Adipocyte (in vitro differentiated cells): ENCODE measurements at regions not wholly inside any gene's neighbourhood (a gene's known extent, or its start where the extent isn't known, plus 50 kb on each side); places are given as distances from the start of the nearest gene placed in this dataset.

Experiments used
- DNase-seq: peaks from one replicate; pipeline ENCODE4 v3.0.0-alpha.2; 2015; ENCODE audit warnings: low read depth
- H3K27me3 ChIP-seq: replicated peaks from 2 replicates; pipeline ENCODE4 v1.7.0; 2013; ENCODE audit warnings: mild to moderate bottlenecking, low read length, moderate library complexity; ENCODE audit not compliant: control insufficient read depth, insufficient read depth
- H3K36me3 ChIP-seq: 2 replicates; pipeline ENCODE4 v1.7.0; 2013; ENCODE audit warnings: low read length, mild to moderate bottlenecking, moderate library complexity; ENCODE audit not compliant: control insufficient read depth, insufficient read depth, severe bottlenecking
- H3K4me1 ChIP-seq: 2 replicates; pipeline ENCODE4 v1.7.0; 2013; ENCODE audit warnings: mild to moderate bottlenecking, low read length, moderate library complexity; ENCODE audit not compliant: control insufficient read depth, insufficient read depth
- H3K4me3 ChIP-seq: 2 replicates; pipeline ENCODE4 v1.7.0; 2013; ENCODE audit warnings: mild to moderate bottlenecking, low read length, moderate library complexity
- H3K9ac ChIP-seq: 2 replicates; pipeline ENCODE4 v1.7.0; 2013; ENCODE audit warnings: mild to moderate bottlenecking, low read length, moderate library complexity
- H3K9me3 ChIP-seq: 2 replicates; pipeline ENCODE4 v1.7.0; 2013; ENCODE audit warnings: mild to moderate bottlenecking, low read length, moderate library complexity; ENCODE audit not compliant: control insufficient read depth

DNA sequence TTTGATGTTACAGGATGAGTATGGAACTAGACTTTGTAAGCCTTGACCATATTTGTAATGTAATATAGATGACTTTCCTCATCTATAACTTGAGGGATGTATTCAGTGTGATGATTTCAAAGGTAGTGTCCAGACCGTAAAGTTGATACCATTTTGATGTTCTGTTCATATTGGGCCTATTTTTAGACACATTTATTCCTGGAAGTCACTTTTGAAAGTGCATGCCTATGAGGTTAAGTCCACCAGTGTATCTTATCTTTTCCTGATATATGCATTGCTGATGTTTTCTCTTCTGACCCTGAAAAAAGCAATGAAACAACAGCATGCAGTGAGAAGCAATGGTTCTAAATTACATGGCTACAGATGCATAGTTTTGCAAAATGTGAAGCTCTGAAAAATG is 244.7 kb upstream of the PDGFD start:
- Histone ChIP-seq H3K27me3 (no peaks in the 10 kb centered on the region), H3K9me3 (no peaks in the 10 kb centered on the region), H3K4me3 (no peak overlapping the region), H3K9ac (no peak overlapping the region), H3K36me3 (no peaks in the 10 kb centered on the region), H3K4me1 (peaks cover 9% of the 10 kb centered on the region)
- no peak for DNase-seq

- Histone ChIP-seq H3K9ac (no peak overlapping the region), H3K4me3 (no peak overlapping the region), H3K9me3 (no peaks in the 10 kb centered on the region), H3K4me1 (peaks cover 7% of the 10 kb centered on the region), H3K36me3 (no peaks in the 10 kb centered on the region), H3K27me3 (no peaks in the 10 kb centered on the region)
- DNase-seq = no peak
Observed at GRCh38 chr11:104405277-104405676, 241.3 kb upstream of the PDGFD start.

GRCh38 chr11:104404231-104405175 is 240.6 kb upstream of the PDGFD start:
- H3K4me1 ChIP-seq = peaks cover 3% of the 10 kb centered on the region
- no peak overlapping the region for H3K4me3 ChIP-seq
- H3K27me3 ChIP-seq = no peaks in the 10 kb centered on the region
- no peaks in the 10 kb centered on the region for H3K36me3 ChIP-seq
- DNase-seq = no peak
- H3K9me3 ChIP-seq = no peaks in the 10 kb centered on the region
- no peak overlapping the region for H3K9ac ChIP-seq

- Histone ChIP-seq H3K4me3 (no peak overlapping the region), H3K9me3 (no peaks in the 10 kb centered on the region), H3K36me3 (no peaks in the 10 kb centered on the region), H3K9ac (no peak overlapping the region), H3K4me1 (no peaks in the 10 kb centered on the region), H3K27me3 (no peaks in the 10 kb centered on the region)
- no peak for DNase-seq
Observed at GRCh38 chr11:104402812-104403521, 239.0 kb upstream of the PDGFD start.

- H3K4me3 ChIP-seq = no peak overlapping the region
- H3K36me3 ChIP-seq = no peaks in the 10 kb centered on the region
- H3K9ac ChIP-seq = no peak overlapping the region
- no peaks in the 10 kb centered on the region for H3K4me1 ChIP-seq
- H3K27me3 ChIP-seq = no peaks in the 10 kb centered on the region
- no peak for DNase-seq
- no peaks in the 10 kb centered on the region for H3K9me3 ChIP-seq
Observed at GRCh38 chr11:104394508-104394907, 230.6 kb upstream of the PDGFD start.

GRCh38 chr11:104390651-104391050 is 226.7 kb upstream of the PDGFD start:
- DNase-seq = peak; percentile 70

GRCh38 chr11:104385884-104386283 is 221.9 kb upstream of the PDGFD start:
- H3K9ac ChIP-seq = no peak overlapping the region
- no peaks in the 10 kb centered on the region for H3K9me3 ChIP-seq
- peaks cover under 1% of the 10 kb centered on the region for H3K4me1 ChIP-seq
- H3K36me3 ChIP-seq = no peaks in the 10 kb centered on the region
- no peak overlapping the region for H3K4me3 ChIP-seq
- no peaks in the 10 kb centered on the region for H3K27me3 ChIP-seq
- DNase-seq = no peak

More at GRCh38 chr11:104390651-104391050, 226.7 kb upstream of the PDGFD start:
- H3K4me1 ChIP-seq = no peaks in the 10 kb centered on the region
- no peaks in the 10 kb centered on the region for H3K9me3 ChIP-seq
- H3K36me3 ChIP-seq = no peaks in the 10 kb centered on the region
- H3K9ac ChIP-seq = no peak overlapping the region
- no peak overlapping the region for H3K4me3 ChIP-seq
- H3K27me3 ChIP-seq = no peaks in the 10 kb centered on the region

DNA sequence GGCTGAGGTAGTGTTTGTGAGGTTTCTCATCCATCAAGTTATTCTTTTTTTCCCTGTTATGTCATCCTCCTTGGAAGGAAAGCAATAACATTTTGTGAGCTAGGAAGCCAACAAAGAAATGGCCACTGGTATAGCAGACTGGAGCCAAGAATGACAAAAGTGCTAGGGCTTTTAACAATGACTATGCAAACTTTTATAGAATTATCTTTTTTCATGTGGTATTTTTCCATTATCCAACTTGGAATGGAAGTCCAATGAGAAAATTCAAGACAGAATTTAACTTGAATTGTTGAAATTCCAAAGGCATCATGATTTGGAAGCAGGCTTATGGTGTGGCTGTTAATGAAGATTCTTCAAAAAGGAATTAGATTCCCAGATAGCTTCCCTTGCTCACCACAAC is 216.4 kb upstream of the PDGFD start:
- DNase-seq = no peak
- no peak overlapping the region for H3K9ac ChIP-seq
- H3K4me1 ChIP-seq = peaks cover 6% of the 10 kb centered on the region
- no peak overlapping the region for H3K4me3 ChIP-seq
- no peaks in the 10 kb centered on the region for H3K36me3 ChIP-seq
- H3K9me3 ChIP-seq = no peaks in the 10 kb centered on the region
- no peaks in the 10 kb centered on the region for H3K27me3 ChIP-seq

DNA sequence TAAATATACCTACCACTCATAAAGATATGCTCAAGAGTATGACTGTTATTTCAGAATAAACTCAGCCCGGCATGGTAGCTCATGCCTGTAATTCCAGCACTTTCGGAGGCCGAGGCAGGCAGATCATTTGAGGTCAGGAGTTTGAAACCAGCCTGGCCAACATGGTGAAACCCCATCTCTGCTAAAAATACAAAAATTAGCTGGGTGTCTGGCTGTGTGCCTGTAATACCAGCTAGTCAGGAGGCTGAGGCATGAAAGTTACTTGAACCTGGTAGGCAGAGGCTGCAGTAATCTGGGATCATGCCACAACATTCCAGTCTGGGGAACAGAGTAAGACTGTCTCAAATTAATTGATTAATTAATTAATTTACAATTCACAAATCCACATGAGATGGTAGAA is 208.2 kb upstream of the PDGFD start:
- Histone ChIP-seq H3K4me1 (no peaks in the 10 kb centered on the region), H3K27me3 (no peaks in the 10 kb centered on the region), H3K36me3 (no peaks in the 10 kb centered on the region), H3K9ac (no peak overlapping the region), H3K4me3 (no peak overlapping the region), H3K9me3 (peaks cover 4% of the 10 kb centered on the region)
- DNase-seq = no peak

GRCh38 chr11:104370478-104370877 is 206.5 kb upstream of the PDGFD start:
- H3K4me1 ChIP-seq = no peaks in the 10 kb centered on the region
- DNase-seq = no peak
- peaks cover 4% of the 10 kb centered on the region for H3K9me3 ChIP-seq
- no peaks in the 10 kb centered on the region for H3K36me3 ChIP-seq
- H3K4me3 ChIP-seq = no peak overlapping the region
- no peaks in the 10 kb centered on the region for H3K27me3 ChIP-seq
- no peak overlapping the region for H3K9ac ChIP-seq

DNA sequence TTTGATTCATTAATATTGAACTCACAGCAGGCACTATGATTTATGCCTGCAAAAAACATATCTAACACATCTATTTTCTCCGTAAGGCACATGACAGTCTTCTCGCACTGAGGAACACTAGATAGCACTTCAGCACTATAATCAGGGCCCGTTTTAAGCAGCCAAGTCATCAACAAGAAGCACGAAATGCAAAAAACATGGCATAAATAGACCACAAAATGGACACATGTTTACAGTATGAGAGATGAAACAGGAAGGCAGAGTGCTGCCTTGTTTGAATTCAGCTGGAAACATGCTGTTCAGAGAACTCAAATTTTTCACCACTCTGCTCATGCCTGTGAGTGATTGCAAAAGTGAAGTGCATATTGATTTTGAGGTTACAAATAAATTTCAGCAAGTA is 205.8 kb upstream of the PDGFD start:
- Histone ChIP-seq H3K27me3 (no peaks in the 10 kb centered on the region), H3K36me3 (no peaks in the 10 kb centered on the region), H3K4me3 (no peak overlapping the region), H3K9me3 (peaks cover 4% of the 10 kb centered on the region), H3K4me1 (peaks cover 3% of the 10 kb centered on the region), H3K9ac (no peak overlapping the region)
- peak; percentile 2 for DNase-seq
